NCI-H345 (cell line): ENCODE measurements at regions not wholly inside any gene's neighbourhood (a gene's known extent, or its start where the extent isn't known, plus 50 kb on each side); places are given as distances from the start of the nearest gene placed in this dataset.

Experiments used
- DNase-seq: peaks from one replicate; lab custom pipeline; 2025; lab: John Stamatoyannopoulos, UW

DNA sequence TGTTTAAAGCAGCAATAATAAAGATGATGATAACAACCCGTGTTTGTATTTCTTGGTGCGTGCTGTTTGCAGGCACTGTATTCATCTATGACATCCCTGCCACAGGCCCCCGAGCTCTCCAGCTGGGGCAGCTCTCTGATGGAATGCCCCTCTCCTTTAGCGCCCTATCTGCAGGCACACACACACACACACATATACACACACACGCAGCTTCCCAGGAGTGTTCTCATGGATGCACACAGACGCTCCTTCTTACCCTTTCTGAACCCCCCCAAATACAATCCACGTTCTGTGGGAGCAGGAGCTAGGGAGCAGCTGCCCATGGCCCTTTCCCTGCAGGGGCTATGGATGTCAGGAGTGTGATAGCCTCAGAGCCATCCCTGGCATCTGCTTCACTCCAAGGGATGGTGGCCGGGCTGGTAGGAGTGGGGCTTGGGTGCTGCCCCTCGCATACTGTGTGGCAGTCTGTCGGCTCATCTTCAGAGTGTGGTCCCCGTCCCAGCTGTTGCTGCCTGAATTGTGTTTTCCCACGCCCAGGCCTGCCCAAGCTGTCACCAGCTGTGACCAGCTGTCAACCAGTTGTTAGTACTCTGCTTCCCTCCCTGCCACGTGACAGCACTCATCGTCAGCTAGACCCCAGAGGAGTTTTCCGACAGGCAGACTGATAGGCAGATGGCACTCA lies 50.8 kb upstream of the MYCN start:
- DNase-seq: no peak

GRCh38 chr2:15890124-15890754 lies 50.1 kb upstream of the MYCN start:
- DNase-seq: no peak
